ENCODE measurements at regions not wholly inside any gene's neighbourhood (a gene's known extent, or its start where the extent isn't known, plus 50 kb on each side); places are given as distances from the start of the nearest gene placed in this dataset.

DNA sequence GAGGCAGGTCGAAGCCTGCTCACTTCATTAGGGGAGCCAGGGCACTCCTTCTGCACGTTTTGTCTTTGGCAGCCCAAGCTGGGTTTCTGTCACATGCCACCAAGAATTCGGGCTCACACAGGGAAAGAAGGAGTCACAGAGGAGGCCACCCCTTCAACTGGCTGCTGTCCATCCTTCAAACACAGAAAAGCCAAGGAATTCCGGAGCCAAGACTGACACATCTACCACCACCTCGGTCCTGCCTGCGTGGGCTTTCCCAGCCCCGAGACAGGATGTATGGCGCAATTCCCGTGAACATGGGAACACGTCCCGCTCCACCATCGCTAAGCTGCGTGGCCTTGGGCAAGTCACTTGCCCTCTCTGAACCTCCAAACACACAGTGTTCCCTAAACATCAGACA is 70.4 kb downstream of the NCOR2 start:
- 42 to 53% methylated on average over 13 of the region's 13 CpGs for WGBS, 2 donors
- TF ChIP-seq CTCF (IDR thresholded peaks at IDR 0.05; ENCODE audit: control extremely low read depth, extremely low read depth), result no peak
- H3K9me3 ChIP-seq (ENCODE audit: control insufficient read depth in 4 of 4, insufficient read depth in 3 of 4, low read length in 3 of 4), result peaks cover 0 to 2% (median under 1%) of the 10 kb centered on the region in 4 donors
- peaks cover 0 to 20% (median 6%) of the 10 kb centered on the region in 4 donors for H3K36me3 ChIP-seq (ENCODE audit: control insufficient read depth in 4 of 4, insufficient read depth in 4 of 4, low read length in 4 of 4)
- H3K9ac ChIP-seq (ENCODE audit: insufficient read depth in 1 of 2, low read length in 2 of 2), result no peak overlapping the region
- H3K27me3 ChIP-seq (ENCODE audit: control insufficient read depth in 3 of 3, insufficient read depth in 3 of 3, low read length in 2 of 3), result no peaks in the 10 kb centered on the region
- peak overlapping the region in 1 of 2 donors; percentile 11 for H3K27ac ChIP-seq (ENCODE audit: low read depth in 1 of 2, low read length in 1 of 2)
- DNase-seq, result peak; percentile 70 to 83 (median 71)
- no peak for ATAC-seq (ENCODE audit: insufficient read depth, low FRiP score)
- H3K4me3 ChIP-seq, result no peak overlapping the region
- H3K4me1 ChIP-seq (ENCODE audit: control insufficient read depth in 5 of 5, insufficient read depth in 5 of 5, low read length in 5 of 5), result peaks cover 7 to 44% (median 20%) of the 10 kb centered on the region in 5 donors

DNA sequence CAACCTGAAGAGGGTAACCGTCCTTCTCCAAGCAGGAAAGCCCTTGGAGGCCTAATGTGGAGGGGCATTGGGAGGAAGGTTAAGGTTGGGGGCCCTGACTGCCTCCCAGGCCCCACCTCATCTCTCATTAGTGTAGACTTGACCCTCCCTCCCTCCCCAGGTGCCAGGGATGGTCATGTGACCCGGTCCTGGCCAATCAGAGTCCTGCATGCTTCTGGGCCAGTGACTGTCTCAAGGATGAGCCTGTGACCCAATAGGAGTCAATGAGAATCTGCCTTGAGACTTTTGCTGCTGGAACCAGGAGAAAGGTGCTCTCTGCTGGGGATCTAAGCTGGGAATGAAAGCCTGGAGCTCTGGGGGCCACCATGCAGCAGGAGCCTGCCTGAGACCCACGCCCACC is 70.8 kb downstream of the NCOR2 start:
- Histone ChIP-seq H3K27me3 (ENCODE audit: control insufficient read depth in 3 of 3, insufficient read depth in 3 of 3, low read length in 2 of 3) (no peaks in the 10 kb centered on the region), H3K27ac (ENCODE audit: low read depth in 1 of 2, low read length in 1 of 2) (no peak overlapping the region), H3K4me3 (no peak overlapping the region), H3K36me3 (ENCODE audit: control insufficient read depth in 4 of 4, insufficient read depth in 4 of 4, low read length in 4 of 4) (peaks cover 0 to 24% (median 10%) of the 10 kb centered on the region in 4 donors), H3K9ac (ENCODE audit: insufficient read depth in 1 of 2, low read length in 2 of 2) (no peak overlapping the region), H3K4me1 (ENCODE audit: control insufficient read depth in 5 of 5, insufficient read depth in 5 of 5, low read length in 5 of 5) (peaks cover 7 to 40% (median 20%) of the 10 kb centered on the region in 5 donors), H3K9me3 (ENCODE audit: control insufficient read depth in 4 of 4, insufficient read depth in 3 of 4, low read length in 3 of 4) (peaks cover 0 to 2% (median under 1%) of the 10 kb centered on the region in 4 donors)
- no peak for ATAC-seq (ENCODE audit: insufficient read depth, low FRiP score)
- DNase-seq, result no peak
- TF ChIP-seq CTCF (IDR thresholded peaks at IDR 0.05; ENCODE audit: control extremely low read depth, extremely low read depth), result no peak
- 81 to 85% methylated on average over 3 of the region's 3 CpGs for WGBS, 2 donors

DNA sequence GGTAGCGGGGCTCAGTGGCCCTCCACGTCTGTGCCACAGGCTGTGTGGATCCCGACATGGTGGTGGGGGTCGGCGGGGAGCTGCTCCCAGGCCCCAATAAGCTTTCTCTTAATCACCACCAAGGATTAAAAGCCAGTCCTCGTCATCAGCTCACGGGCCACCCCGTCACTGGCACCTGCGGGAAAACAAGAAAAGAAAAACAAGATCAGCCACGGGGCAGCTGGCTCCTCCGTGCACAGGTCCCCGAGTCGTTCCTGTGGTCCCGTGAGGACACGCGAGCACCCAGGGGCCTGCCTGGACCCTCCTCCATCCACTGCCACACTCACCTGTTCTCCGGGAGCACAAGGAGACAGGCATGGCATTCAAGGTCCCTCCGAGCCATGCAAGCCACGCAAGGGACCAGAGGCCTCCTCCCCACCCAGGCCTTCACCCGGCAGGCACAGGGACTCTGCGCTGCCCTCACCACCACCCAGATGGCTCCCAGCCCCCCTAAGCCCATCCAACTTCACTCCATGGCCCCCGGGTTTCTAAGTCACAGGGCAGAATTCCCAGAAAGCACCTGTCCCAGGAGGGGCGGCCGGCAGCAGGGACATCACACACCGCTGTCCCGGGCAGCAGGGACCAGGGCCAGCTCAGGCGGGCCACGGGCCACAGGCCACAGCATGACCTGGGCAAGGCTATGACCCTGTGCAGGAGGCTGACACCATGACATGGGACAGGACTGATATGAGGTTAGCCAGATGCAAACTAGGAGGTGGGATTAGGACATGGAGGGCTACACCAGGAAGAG is 72.0 kb downstream of the NCOR2 start:
- Histone ChIP-seq H3K27ac (ENCODE audit: low read depth in 1 of 2, low read length in 1 of 2) (no peak overlapping the region), H3K4me1 (ENCODE audit: control insufficient read depth in 5 of 5, insufficient read depth in 5 of 5, low read length in 5 of 5) (peaks cover 7 to 30% (median 21%) of the 10 kb centered on the region in 5 donors), H3K9me3 (ENCODE audit: control insufficient read depth in 4 of 4, insufficient read depth in 3 of 4, low read length in 3 of 4) (peaks cover 0 to 2% (median under 1%) of the 10 kb centered on the region in 4 donors)

More for the DNA sequence above, 72.0 kb downstream of the NCOR2 start:
- Histone ChIP-seq H3K9ac (ENCODE audit: insufficient read depth in 1 of 2, low read length in 2 of 2) (no peak overlapping the region), H3K4me3 (no peak overlapping the region), H3K27me3 (ENCODE audit: control insufficient read depth in 3 of 3, insufficient read depth in 3 of 3, low read length in 2 of 3) (no peaks in the 10 kb centered on the region), H3K36me3 (ENCODE audit: control insufficient read depth in 4 of 4, insufficient read depth in 4 of 4, low read length in 4 of 4) (peaks cover 0 to 25% (median 10%) of the 10 kb centered on the region in 4 donors)
- WGBS, 2 donors, result 93 to 95% methylated on average over 28 of the region's 28 CpGs
- DNase-seq, result no peak
- TF ChIP-seq CTCF (IDR thresholded peaks at IDR 0.05; ENCODE audit: control extremely low read depth, extremely low read depth), result no peak
- no peak for ATAC-seq (ENCODE audit: insufficient read depth, low FRiP score)
